Fibroblast of lung (primary cell): ENCODE measurements at regions not wholly inside any gene's neighbourhood (a gene's known extent, or its start where the extent isn't known, plus 50 kb on each side); places are given as distances from the start of the nearest gene placed in this dataset.

Experiments used
- DNase-seq, 2 donors: peaks; one replicate each; pipeline versions ENCODE4 v3.0.0 to v3.0.0-alpha.2; 2010; ENCODE audit warnings: low read depth in 2 of 2
- H2AFZ ChIP-seq: 2 replicates; pipeline ENCODE4 v1.5.1; 2012; ENCODE audit warnings: low read length, control low read depth, inconsistent platforms
- H3K27ac ChIP-seq: 2 replicates; pipeline ENCODE4 v1.5.1; 2011; ENCODE audit warnings: low read length, control low read depth; ENCODE audit not compliant: insufficient read depth
- H3K27me3 ChIP-seq: 2 replicates; pipeline ENCODE4 v1.5.1; 2011; ENCODE audit warnings: mild to moderate bottlenecking, low read length; ENCODE audit not compliant: control insufficient read depth, insufficient read depth
- H3K36me3 ChIP-seq: 2 replicates; pipeline ENCODE4 v1.5.1; 2011; ENCODE audit warnings: low read length; ENCODE audit not compliant: control insufficient read depth, insufficient read depth
- H3K4me1 ChIP-seq: 2 replicates; pipeline ENCODE4 v1.5.1; 2011; ENCODE audit warnings: low read length; ENCODE audit not compliant: control insufficient read depth, insufficient read depth; ENCODE audit errors: extremely low read depth
- H3K4me2 ChIP-seq: 2 replicates; pipeline ENCODE4 v1.5.1; 2011; ENCODE audit warnings: low read length, control low read depth; ENCODE audit not compliant: insufficient read depth; ENCODE audit errors: extremely low read depth
- H3K4me3 ChIP-seq, 4 experiments: fragments of 200-600 bp in 1 of 4; sonication (generic) in 1 of 4; replicated peaks in 1 of 4; 2 replicates each; pipeline ENCODE4 v1.5.1; 2011 to 2016; ENCODE audit warnings: low read length in 4 of 4, low read depth in 3 of 4, mild to moderate bottlenecking in 3 of 4, control low read depth in 2 of 4, inconsistent platforms in 1 of 4, mixed read lengths in 1 of 4; ENCODE audit not compliant: insufficient read depth in 1 of 4; ENCODE audit errors: control extremely low read depth in 1 of 4
- H3K79me2 ChIP-seq: 2 replicates; pipeline ENCODE4 v1.5.1; 2012; ENCODE audit warnings: mild to moderate bottlenecking, low read length, inconsistent platforms; ENCODE audit not compliant: control insufficient read depth, insufficient read depth
- H3K9ac ChIP-seq: 2 replicates; pipeline ENCODE4 v1.5.1; 2011; ENCODE audit warnings: mild to moderate bottlenecking, low read length, control low read depth; ENCODE audit not compliant: insufficient read depth
- H3K9me3 ChIP-seq: 2 replicates; pipeline ENCODE4 v1.5.1; 2012; ENCODE audit warnings: low read depth, low read length; ENCODE audit not compliant: control insufficient read depth, insufficient read depth
- H4K20me1 ChIP-seq: 2 replicates; pipeline ENCODE4 v1.5.1; 2011; ENCODE audit warnings: low read length; ENCODE audit not compliant: control insufficient read depth, insufficient read depth; ENCODE audit errors: extremely low read depth
- EZH2 ChIP-seq: IDR thresholded peaks from 2 replicates; pipeline ENCODE4 v1.5.1; 2012; ENCODE audit warnings: low read length, control low read depth, mild to moderate bottlenecking; ENCODE audit errors: missing control alignments
- TF ChIP-seq, protein P1 (sequence below), 2 donors: IDR thresholded peaks in 1 of 2; conservative IDR thresholded peaks in 1 of 2; 1 replicate in 1 of 2; 2 replicates in 1 of 2; pipeline ENCODE4 v1.5.1; 2011 to 2012; ENCODE audit warnings: low read length in 2 of 2, control low read depth in 1 of 2, inconsistent platforms in 1 of 2, low read depth in 1 of 2, mild to moderate bottlenecking in 1 of 2

DNA sequence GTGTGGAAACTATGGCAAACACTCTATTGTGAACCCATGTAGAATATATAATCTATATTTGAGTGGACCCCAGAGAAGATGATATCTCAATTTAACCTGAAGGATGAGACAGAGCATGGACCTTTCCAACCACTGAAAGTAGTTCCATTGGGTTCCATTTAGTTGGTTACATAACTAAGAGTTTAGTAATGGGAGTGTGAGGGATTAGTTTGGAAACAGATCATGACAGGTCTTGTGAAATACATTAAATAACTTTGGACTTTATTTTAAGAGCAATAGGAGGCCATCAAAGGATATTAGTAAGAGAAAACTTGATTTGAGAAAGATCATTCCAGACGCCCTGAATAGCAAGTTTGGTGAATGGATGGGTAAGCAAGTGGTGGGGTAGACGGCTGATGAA, 487.2 kb upstream of the ROBO2 start:
- Histone ChIP-seq H3K4me3 (no peak overlapping the region), H3K27me3 (no peaks in the 10 kb centered on the region), H3K9ac (no peak overlapping the region), H3K9me3 (no peaks in the 10 kb centered on the region), H3K4me1 (no peaks in the 10 kb centered on the region), H3K27ac (no peak overlapping the region), H3K36me3 (no peaks in the 10 kb centered on the region), H3K4me2 (no peak overlapping the region), H3K79me2 (no peaks in the 10 kb centered on the region), H4K20me1 (no peaks in the 10 kb centered on the region), H2AFZ (no peak overlapping the region)
- peak in 1 of 2 donors; percentile 35 for DNase-seq
- no peak for TF ChIP-seq EZH2
- TF ChIP-seq, protein P1, sequence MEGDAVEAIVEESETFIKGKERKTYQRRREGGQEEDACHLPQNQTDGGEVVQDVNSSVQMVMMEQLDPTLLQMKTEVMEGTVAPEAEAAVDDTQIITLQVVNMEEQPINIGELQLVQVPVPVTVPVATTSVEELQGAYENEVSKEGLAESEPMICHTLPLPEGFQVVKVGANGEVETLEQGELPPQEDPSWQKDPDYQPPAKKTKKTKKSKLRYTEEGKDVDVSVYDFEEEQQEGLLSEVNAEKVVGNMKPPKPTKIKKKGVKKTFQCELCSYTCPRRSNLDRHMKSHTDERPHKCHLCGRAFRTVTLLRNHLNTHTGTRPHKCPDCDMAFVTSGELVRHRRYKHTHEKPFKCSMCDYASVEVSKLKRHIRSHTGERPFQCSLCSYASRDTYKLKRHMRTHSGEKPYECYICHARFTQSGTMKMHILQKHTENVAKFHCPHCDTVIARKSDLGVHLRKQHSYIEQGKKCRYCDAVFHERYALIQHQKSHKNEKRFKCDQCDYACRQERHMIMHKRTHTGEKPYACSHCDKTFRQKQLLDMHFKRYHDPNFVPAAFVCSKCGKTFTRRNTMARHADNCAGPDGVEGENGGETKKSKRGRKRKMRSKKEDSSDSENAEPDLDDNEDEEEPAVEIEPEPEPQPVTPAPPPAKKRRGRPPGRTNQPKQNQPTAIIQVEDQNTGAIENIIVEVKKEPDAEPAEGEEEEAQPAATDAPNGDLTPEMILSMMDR (conservative IDR thresholded peaks at IDR 0.05 in 1 of 2, IDR thresholded peaks at IDR 0.05 in 1 of 2; ENCODE audit: low read depth in 1 of 2, low read length in 2 of 2): no peak

DNA sequence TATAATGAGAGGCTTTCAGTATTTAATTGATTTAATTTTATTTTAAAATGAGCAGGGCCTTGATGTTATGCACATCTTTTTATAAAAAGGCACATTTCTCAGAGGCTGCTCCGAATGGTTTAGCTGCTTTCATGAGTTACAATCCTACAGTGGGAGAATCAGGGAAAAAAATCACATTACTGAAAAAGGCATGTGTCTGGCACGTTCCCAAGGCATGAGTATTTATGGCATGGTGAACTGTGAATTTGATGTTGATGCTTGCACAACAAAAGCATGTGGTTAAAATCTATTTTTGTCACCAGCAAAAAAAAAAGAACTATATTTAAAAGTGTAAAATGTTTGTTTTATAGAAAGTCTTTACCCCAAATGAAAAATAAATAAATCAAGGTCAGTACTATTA, 485.2 kb upstream of the ROBO2 start:
- Histone ChIP-seq H3K36me3 (no peaks in the 10 kb centered on the region), H2AFZ (no peak overlapping the region), H3K27me3 (no peaks in the 10 kb centered on the region), H3K4me3 (no peak overlapping the region), H3K27ac (no peak overlapping the region), H3K79me2 (no peaks in the 10 kb centered on the region), H3K9ac (no peak overlapping the region), H4K20me1 (no peaks in the 10 kb centered on the region), H3K4me1 (no peaks in the 10 kb centered on the region), H3K4me2 (no peak overlapping the region), H3K9me3 (no peaks in the 10 kb centered on the region)
- TF ChIP-seq EZH2: no peak
- TF ChIP-seq, protein P1 (conservative IDR thresholded peaks at IDR 0.05 in 1 of 2, IDR thresholded peaks at IDR 0.05 in 1 of 2; ENCODE audit: low read depth in 1 of 2, low read length in 2 of 2): no peak
- DNase-seq: peak; percentile 2 to 69

DNA sequence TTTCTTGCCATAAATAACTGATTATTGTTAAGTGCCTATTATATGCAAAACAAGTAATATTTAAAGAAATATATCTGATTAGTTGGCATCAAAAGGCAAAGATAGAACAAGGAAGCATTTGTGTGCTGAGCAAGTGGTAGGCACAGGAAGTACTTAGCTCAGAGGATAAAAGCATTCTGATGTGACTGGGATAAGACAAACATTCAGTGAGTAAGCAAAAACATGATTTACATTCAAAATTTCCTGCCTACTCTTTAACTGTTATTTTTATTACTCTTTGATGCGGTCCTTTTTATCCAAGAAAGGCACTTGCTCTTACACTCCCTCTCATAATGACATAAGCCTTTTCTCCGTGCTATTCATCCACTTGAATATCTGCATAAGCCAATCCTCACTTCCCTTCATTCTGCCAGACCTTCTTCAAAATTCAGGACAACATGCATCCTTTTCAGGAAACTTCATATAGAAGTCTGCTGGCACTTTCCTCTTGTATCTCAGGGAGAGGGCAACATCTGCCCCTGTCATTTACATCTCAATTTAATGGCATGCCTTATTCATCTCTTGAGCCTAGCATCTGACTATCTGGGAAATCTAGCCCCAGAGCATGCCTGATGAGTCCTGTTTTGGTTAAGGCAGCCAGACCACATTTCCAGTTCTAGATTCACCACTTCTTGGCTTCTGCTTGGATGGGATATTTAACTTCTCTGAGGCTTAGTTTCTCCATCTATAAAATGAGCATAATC, 478.2 kb upstream of the ROBO2 start:
- no peak overlapping the region for H3K4me3 ChIP-seq
- no peaks in the 10 kb centered on the region for H3K36me3 ChIP-seq
- TF ChIP-seq EZH2: no peak
- TF ChIP-seq, protein P1 (conservative IDR thresholded peaks at IDR 0.05 in 1 of 2, IDR thresholded peaks at IDR 0.05 in 1 of 2; ENCODE audit: low read depth in 1 of 2, low read length in 2 of 2): no peak
- no peak overlapping the region for H2AFZ ChIP-seq
- no peaks in the 10 kb centered on the region for H3K9me3 ChIP-seq
- H3K79me2 ChIP-seq: no peaks in the 10 kb centered on the region
- no peaks in the 10 kb centered on the region for H4K20me1 ChIP-seq
- H3K9ac ChIP-seq: no peak overlapping the region
- DNase-seq: peak in 1 of 2 donors; percentile 7
- no peaks in the 10 kb centered on the region for H3K27me3 ChIP-seq
- no peaks in the 10 kb centered on the region for H3K4me1 ChIP-seq
- H3K4me2 ChIP-seq: no peak overlapping the region
- no peak overlapping the region for H3K27ac ChIP-seq
